Mammary epithelial cell (primary cell): ENCODE measurements at regions not wholly inside any gene's neighbourhood (a gene's known extent, or its start where the extent isn't known, plus 50 kb on each side); places are given as distances from the start of the nearest gene placed in this dataset.

Experiments used
- CTCF ChIP-seq, 2 donors: IDR thresholded peaks in 1 of 2; conservative IDR thresholded peaks in 1 of 2; 2 replicates each; pipeline ENCODE4 v1.5.1; 2011 to 2012; ENCODE audit warnings: inconsistent platforms in 2 of 2, low read length in 2 of 2, mild to moderate bottlenecking in 2 of 2, control low read depth in 1 of 2, low read depth in 1 of 2; ENCODE audit not compliant: insufficient read depth in 1 of 2; ENCODE audit errors: extremely low read depth in 1 of 2
- EZH2 ChIP-seq: IDR thresholded peaks from 2 replicates; pipeline ENCODE4 v1.6.1; 2012; ENCODE audit warnings: low read length, inconsistent platforms, borderline replicate concordance

GRCh38 chr9:88930716-88931115, 60.6 kb upstream of the S1PR3 start:
- TF ChIP-seq EZH2: no peak
- no peak for TF ChIP-seq CTCF (conservative IDR thresholded peaks at IDR 0.05 in 1 of 2, IDR thresholded peaks at IDR 0.05 in 1 of 2; ENCODE audit: extremely low read depth in 1 of 2, insufficient read depth in 1 of 2, low read depth in 1 of 2, low read length in 2 of 2)
